CD4-positive, alpha-beta T cell (primary cell): ENCODE measurements at regions not wholly inside any gene's neighbourhood (a gene's known extent, or its start where the extent isn't known, plus 50 kb on each side); places are given as distances from the start of the nearest gene placed in this dataset.

ENCODE experiments used
- ATAC-seq: fragments of 200-7000 bp; cut with Tn5 transposase; one replicate; pipeline ENCODE4 v1.10.0; 2022; ENCODE audit warnings: mild to moderate bottlenecking; ENCODE audit not compliant: poor library complexity
- CTCF ChIA-PET: fragments of 350-600 bp; sonication (Branson Sonifier 250); formaldehyde crosslinking; loops from one replicate; lab custom pipeline; 2021; ENCODE audit warnings: antibody characterized with exemption, inconsistent platforms; lab: Charles Lee
- POLR2A ChIA-PET: fragments of 350-600 bp; sonication (Branson Sonifier 250); formaldehyde crosslinking; loops from one replicate; lab custom pipeline; 2021; ENCODE audit warnings: antibody characterized with exemption, inconsistent platforms; lab: Charles Lee
- DNase-seq, 14 experiments: peaks; one replicate each; pipeline ENCODE4 v3.0.0-alpha.2; 2013 to 2020; ENCODE audit warnings: mixed read lengths in 2 of 14
- H3K27ac ChIP-seq, 2 donors: one replicate each; pipeline versions ENCODE4 v1.5.1 to v1.7.0; 2013; ENCODE audit warnings: low read length in 2 of 2, low read depth in 1 of 2, mild to moderate bottlenecking in 1 of 2
- H3K27me3 ChIP-seq, 2 experiments: 1 replicate in 1 of 2; 2 replicates in 1 of 2; pipeline versions ENCODE4 v1.6.1 to v1.7.0; 2013; ENCODE audit warnings: low read length in 2 of 2, control low read depth in 1 of 2, mild to moderate bottlenecking in 1 of 2, moderate library complexity in 1 of 2; ENCODE audit not compliant: insufficient read depth in 2 of 2, control insufficient read depth in 1 of 2
- H3K36me3 ChIP-seq: one replicate; pipeline ENCODE4 v1.6.1; 2013; ENCODE audit warnings: low read length, control low read depth; ENCODE audit not compliant: insufficient read depth
- H3K4me1 ChIP-seq: one replicate; pipeline ENCODE4 v1.6.1; 2013; ENCODE audit warnings: low read length, control low read depth; ENCODE audit not compliant: insufficient read depth
- H3K4me3 ChIP-seq: one replicate; pipeline ENCODE4 v1.5.1; 2013; ENCODE audit warnings: mild to moderate bottlenecking, low read length, moderate library complexity
- H3K9me3 ChIP-seq, 2 experiments: 1 replicate in 1 of 2; 2 replicates in 1 of 2; pipeline versions ENCODE4 v1.6.1 to v1.7.0; 2013; ENCODE audit warnings: low read length in 2 of 2, mild to moderate bottlenecking in 2 of 2, control low read depth in 1 of 2, moderate library complexity in 1 of 2; ENCODE audit not compliant: control insufficient read depth in 1 of 2, insufficient read depth in 1 of 2
- H3K27ac Mint-ChIP-seq: one replicate; pipeline ENCODE4 v1.8.0; 2020; ENCODE audit warnings: mixed read lengths
- H3K27me3 Mint-ChIP-seq: one replicate; pipeline ENCODE4 v1.8.0; 2021; ENCODE audit warnings: mixed read lengths
- H3K36me3 Mint-ChIP-seq: one replicate; pipeline ENCODE4 v1.8.0; 2021; ENCODE audit warnings: low read depth, mixed read lengths
- H3K4me1 Mint-ChIP-seq: one replicate; pipeline ENCODE4 v1.8.0; 2021; ENCODE audit warnings: low read depth, mixed read lengths
- H3K4me3 Mint-ChIP-seq: one replicate; pipeline ENCODE4 v1.8.0; 2020; ENCODE audit warnings: mild to moderate bottlenecking, mixed read lengths
- H3K9me3 Mint-ChIP-seq: one replicate; pipeline ENCODE4 v1.8.0; 2020; ENCODE audit warnings: mixed read lengths
- CTCF ChIP-seq: fragments of 200-600 bp; IDR thresholded peaks from one replicate; pipeline ENCODE4 v1.8.0; 2022; ENCODE audit warnings: antibody characterized with exemption, mild to moderate bottlenecking
- intact Hi-C, 2 experiments: fragments of 100-400 bp; cut with DNase I in 1 of 2; cut with micrococcal nuclease in 1 of 2; formaldehyde crosslinking; loops; one replicate each; pipeline versions ENCODE4 v1.15.1 to v1.9.0; 2023 to 2025; cut with DNase I, micrococcal nuclease

GRCh38 chr9:30382271-30382670 lies 2002.2 kb upstream of the ACO1 start:
- ChIA-PET CTCF (no interaction called here), POLR2A (no interaction called here)
- DNase-seq (no peak), ATAC-seq (no peak)
- intact Hi-C loops: loop anchor here in 1 of 2 experiments (10.0 kb wide), 1 partner anchor 127 kb away; no protein-coding TSS in a partner anchor
- Histone ChIP-seq H3K9me3 (no peaks in the 10 kb centered on the region), H3K36me3 (no peaks in the 10 kb centered on the region), H3K4me1 (no peaks in the 10 kb centered on the region), H3K27ac (no peak overlapping the region), H3K4me3 (no peak overlapping the region), H3K27me3 (no peaks in the 10 kb centered on the region)
- no peak for TF ChIP-seq CTCF
- Mint-ChIP-seq H3K27ac (no peak overlapping the region), H3K9me3 (no peaks in the 10 kb centered on the region), H3K36me3 (no peaks in the 10 kb centered on the region), H3K27me3 (no peaks in the 10 kb centered on the region), H3K4me3 (no peak overlapping the region), H3K4me1 (no peaks in the 10 kb centered on the region)

DNA sequence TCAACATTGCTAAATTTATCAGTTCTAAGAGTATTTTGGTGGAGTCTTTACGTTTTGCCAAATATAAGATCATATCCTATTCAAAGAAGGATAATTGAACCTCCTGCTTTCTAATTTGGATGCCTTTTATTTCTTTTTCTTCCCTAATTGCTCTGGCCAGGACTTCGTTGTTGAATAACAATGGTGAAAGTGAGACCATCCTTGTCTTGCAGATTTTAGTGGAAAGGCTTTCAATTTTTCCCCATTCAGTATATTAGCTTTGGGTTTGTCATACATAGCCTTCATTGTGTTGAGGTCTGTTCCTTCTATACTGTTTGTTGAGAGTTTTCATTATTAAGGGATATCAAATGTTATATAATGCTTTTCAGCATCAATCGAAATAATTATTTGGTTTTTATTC lies 1974.2 kb upstream of the ACO1 start:
- no peak overlapping the region for H3K27ac Mint-ChIP-seq
- no peak overlapping the region for H3K4me3 Mint-ChIP-seq
- ChIA-PET POLR2A (no interaction called here), CTCF (no interaction called here)
- Histone ChIP-seq H3K36me3 (no peaks in the 10 kb centered on the region), H3K9me3 (peaks cover 8 to 10% of the 10 kb centered on the region in 2 experiments), H3K27me3 (no peaks in the 10 kb centered on the region), H3K4me1 (no peaks in the 10 kb centered on the region), H3K27ac (no peak overlapping the region), H3K4me3 (no peak overlapping the region)
- ATAC-seq: no peak
- TF ChIP-seq CTCF: no peak
- no peaks in the 10 kb centered on the region for H3K4me1 Mint-ChIP-seq
- no peaks in the 10 kb centered on the region for H3K36me3 Mint-ChIP-seq
- H3K27me3 Mint-ChIP-seq: no peaks in the 10 kb centered on the region
- peaks cover 11% of the 10 kb centered on the region for H3K9me3 Mint-ChIP-seq
- intact Hi-C loops: no loop called here
- DNase-seq: no peak

GRCh38 chr9:30411571-30411970 lies 1972.9 kb upstream of the ACO1 start:
- TF ChIP-seq CTCF: no peak
- ChIA-PET CTCF (no interaction called here), POLR2A (no interaction called here)
- Histone ChIP-seq H3K9me3 (peaks cover 8 to 10% of the 10 kb centered on the region in 2 experiments), H3K27ac (no peak overlapping the region), H3K4me1 (no peaks in the 10 kb centered on the region), H3K4me3 (no peak overlapping the region), H3K27me3 (no peaks in the 10 kb centered on the region), H3K36me3 (no peaks in the 10 kb centered on the region)
- ATAC-seq (no peak), DNase-seq (no peak)
- no peak overlapping the region for H3K4me3 Mint-ChIP-seq
- no peaks in the 10 kb centered on the region for H3K4me1 Mint-ChIP-seq
- H3K9me3 Mint-ChIP-seq: peaks cover 11% of the 10 kb centered on the region
- intact Hi-C loops: no loop called here
- H3K27ac Mint-ChIP-seq: no peak overlapping the region
- H3K36me3 Mint-ChIP-seq: no peaks in the 10 kb centered on the region
- no peaks in the 10 kb centered on the region for H3K27me3 Mint-ChIP-seq
